IMR-90 (cell line): ENCODE measurements at regions not wholly inside any gene's neighbourhood (a gene's known extent, or its start where the extent isn't known, plus 50 kb on each side); places are given as distances from the start of the nearest gene placed in this dataset.

Source experiments
- ATAC-seq: fragments of 200-7000 bp; cut with Tn5 transposase; 2 replicates; pipeline ENCODE4 v1.9.1; 2020; ENCODE audit warnings: low read depth, mild to moderate bottlenecking, moderate library complexity
- BruUV-seq: library from RNA; stranded (reverse); fragments of 400-500 nt; replicated peaks from 2 replicates; lab custom pipeline; 2021; lab: Mats Ljungman, UMichigan
- CTCF ChIA-PET: fragments of 300-600 bp; formaldehyde crosslinking; extraction: SDS; loops from one replicate; lab custom pipeline; 2021; ENCODE audit warnings: antibody characterized with exemption; lab: Yijun Ruan, JAX
- POLR2A ChIA-PET: fragments of 300-600 bp; sonication (Branson Sonifier 250); formaldehyde crosslinking; loops from one replicate; lab custom pipeline; 2022; ENCODE audit warnings: antibody characterized with exemption; ENCODE audit not compliant: unreplicated experiment; lab: Charles Lee
- DNase-seq: peaks from one replicate; pipeline ENCODE4 v3.0.0; 2013
- H2AFZ ChIP-seq: replicated peaks from 2 replicates; pipeline ENCODE3; 2013; ENCODE audit warnings: low read length, mild to moderate bottlenecking; ENCODE audit not compliant: poor library complexity
- H2AK5ac ChIP-seq: 2 replicates; pipeline ENCODE4 v1.6.1; 2013; ENCODE audit warnings: low read depth, low read length, inconsistent platforms
- H2AK9ac ChIP-seq: replicated peaks from 2 replicates; pipeline ENCODE3; 2013; ENCODE audit warnings: mild to moderate bottlenecking, low read depth, low read length, moderate library complexity; ENCODE audit not compliant: poor library complexity
- H2BK120ac ChIP-seq: 2 replicates; pipeline ENCODE4 v1.6.1; 2013; ENCODE audit warnings: low read depth, low read length, inconsistent platforms
- H2BK15ac ChIP-seq: 3 replicates; pipeline ENCODE4 v1.6.1; 2013; ENCODE audit warnings: low read depth, low read length, inconsistent platforms
- H2BK20ac ChIP-seq: 2 replicates; pipeline ENCODE4 v1.6.1; 2013; ENCODE audit warnings: low read depth, mild to moderate bottlenecking, inconsistent platforms, low read length, moderate library complexity
- H2BK5ac ChIP-seq: 2 replicates; pipeline ENCODE4 v1.6.1; 2013; ENCODE audit warnings: mild to moderate bottlenecking, low read depth, low read length, inconsistent platforms; ENCODE audit not compliant: poor library complexity, severe bottlenecking
- H3K14ac ChIP-seq: replicated peaks from 2 replicates; pipeline ENCODE4 v1.6.1; 2013; ENCODE audit warnings: low read depth, low read length, inconsistent platforms
- H3K18ac ChIP-seq: 2 replicates; pipeline ENCODE4 v1.6.1; 2013; ENCODE audit warnings: low read depth, low read length, control low read depth
- H3K23ac ChIP-seq: 2 replicates; pipeline ENCODE4 v1.6.1; 2013; ENCODE audit warnings: low read depth, low read length, inconsistent platforms
- H3K27ac ChIP-seq: 2 replicates; pipeline ENCODE4 v1.5.1; 2013; ENCODE audit warnings: mild to moderate bottlenecking, control low read depth, low read length; ENCODE audit not compliant: insufficient read depth
- H3K27me3 ChIP-seq: 2 replicates; pipeline ENCODE4 v1.6.1; 2013; ENCODE audit warnings: low read length; ENCODE audit not compliant: control insufficient read depth, insufficient read depth
- H3K36me3 ChIP-seq: 2 replicates; pipeline ENCODE4 v1.6.1; 2013; ENCODE audit warnings: low read length, mixed read lengths; ENCODE audit not compliant: control insufficient read depth, insufficient read depth
- H3K4ac ChIP-seq: 2 replicates; pipeline ENCODE4 v1.6.1; 2013; ENCODE audit warnings: low read depth, low read length, inconsistent platforms
- H3K4me1 ChIP-seq: 2 replicates; pipeline ENCODE4 v1.6.1; 2013; ENCODE audit warnings: low read length, mixed read lengths; ENCODE audit not compliant: control insufficient read depth, insufficient read depth
- H3K4me2 ChIP-seq: 2 replicates; pipeline ENCODE4 v1.6.1; 2013; ENCODE audit warnings: low read depth, mild to moderate bottlenecking, control low read depth, low read length, moderate library complexity
- H3K4me3 ChIP-seq: 2 replicates; pipeline ENCODE4 v1.5.1; 2013; ENCODE audit warnings: low read depth, mild to moderate bottlenecking, control low read depth, low read length, moderate library complexity; ENCODE audit not compliant: insufficient read depth
- H3K56ac ChIP-seq: 2 replicates; pipeline ENCODE4 v1.6.1; 2013; ENCODE audit warnings: low read length, inconsistent platforms; ENCODE audit not compliant: insufficient read depth; ENCODE audit errors: extremely low read depth
- H3K79me1 ChIP-seq, 2 experiments: 2 replicates each; pipeline ENCODE4 v1.6.1; 2013; ENCODE audit warnings: low read length in 2 of 2, inconsistent platforms in 1 of 2, low read depth in 1 of 2
- H3K9ac ChIP-seq: 2 replicates; pipeline ENCODE4 v1.6.1; 2013; ENCODE audit warnings: low read depth, low read length, control low read depth
- H3K9me1 ChIP-seq: 2 replicates; pipeline ENCODE4 v1.6.1; 2013; ENCODE audit warnings: low read length, inconsistent platforms; ENCODE audit not compliant: insufficient read depth
- H3K9me3 ChIP-seq: 2 replicates; pipeline ENCODE4 v1.6.1; 2013; ENCODE audit warnings: low read length; ENCODE audit not compliant: control insufficient read depth, insufficient read depth
- H4K20me1 ChIP-seq: 2 replicates; pipeline ENCODE4 v1.6.1; 2013; ENCODE audit warnings: low read length, inconsistent platforms; ENCODE audit not compliant: insufficient read depth
- H4K5ac ChIP-seq: 2 replicates; pipeline ENCODE4 v1.6.1; 2013; ENCODE audit warnings: mild to moderate bottlenecking, low read depth, low read length, control low read depth
- H4K8ac ChIP-seq, 2 experiments: 2 replicates each; pipeline ENCODE4 v1.6.1; 2013; ENCODE audit warnings: low read depth in 2 of 2, low read length in 2 of 2, control low read depth in 1 of 2, inconsistent platforms in 1 of 2
- H4K91ac ChIP-seq: 2 replicates; pipeline ENCODE4 v1.6.1; 2013; ENCODE audit warnings: low read depth, low read length, inconsistent platforms; ENCODE audit not compliant: insufficient read depth
- BHLHE40 ChIP-seq: fragments of 150-350 bp; IDR thresholded peaks from 2 replicates; pipeline ENCODE4 v1.6.1; 2016; ENCODE audit warnings: mild to moderate bottlenecking, low read depth, low read length
- CEBPB ChIP-seq: IDR thresholded peaks from 2 replicates; pipeline ENCODE4 v1.6.1; 2012; ENCODE audit warnings: low read depth, low read length, improper control_type of control experiment
- CHD1 ChIP-seq: IDR thresholded peaks from 2 replicates; pipeline ENCODE4 v1.6.1; 2012; ENCODE audit warnings: low read depth, low read length, improper control_type of control experiment
- CTCF ChIP-seq: conservative IDR thresholded peaks from 2 replicates; pipeline ENCODE4 v1.5.1; 2012; ENCODE audit warnings: mild to moderate bottlenecking, low read depth, low read length, improper control_type of control experiment
- ELK1 ChIP-seq: fragments of 150-350 bp; IDR thresholded peaks from 2 replicates; pipeline ENCODE4 v1.6.1; 2016; ENCODE audit warnings: low read depth, mild to moderate bottlenecking, low read length, moderate library complexity, borderline replicate concordance
- FOS ChIP-seq: fragments of 150-350 bp; IDR thresholded peaks from 2 replicates; pipeline ENCODE4 v1.6.1; 2016; ENCODE audit warnings: low read depth, low read length
- MAFK ChIP-seq: IDR thresholded peaks from 2 replicates; pipeline ENCODE4 v1.6.1; 2012; ENCODE audit warnings: low read depth, low read length, improper control_type of control experiment
- MAZ ChIP-seq: IDR thresholded peaks from 2 replicates; pipeline ENCODE4 v1.6.1; 2012; ENCODE audit warnings: low read depth, mild to moderate bottlenecking, low read length, improper control_type of control experiment, moderate library complexity, borderline replicate concordance
- MXI1 ChIP-seq: IDR thresholded peaks from 2 replicates; pipeline ENCODE4 v1.6.1; 2012; ENCODE audit warnings: low read depth, mild to moderate bottlenecking, low read length, moderate library complexity, borderline replicate concordance
- NFE2L2 ChIP-seq: fragments of 150-350 bp; IDR thresholded peaks from 2 replicates; pipeline ENCODE4 v1.6.1; 2016; ENCODE audit warnings: low read depth, mild to moderate bottlenecking, low read length
- POLR2A ChIP-seq: IDR thresholded peaks from 2 replicates; pipeline ENCODE4 v1.6.1; 2012; ENCODE audit warnings: mild to moderate bottlenecking, low read depth, low read length
- RCOR1 ChIP-seq: IDR thresholded peaks from 2 replicates; pipeline ENCODE4 v1.6.1; 2012; ENCODE audit warnings: mild to moderate bottlenecking, low read length, improper control_type of control experiment; ENCODE audit not compliant: insufficient replicate concordance
- RFX5 ChIP-seq: IDR thresholded peaks from 2 replicates; pipeline ENCODE4 v1.8.0; 2012; ENCODE audit warnings: low read depth, mild to moderate bottlenecking, low read length, moderate library complexity
- SMC3 ChIP-seq: fragments of 150-350 bp; IDR thresholded peaks from 2 replicates; pipeline ENCODE4 v1.6.1; 2016; ENCODE audit warnings: low read depth, mild to moderate bottlenecking, antibody characterized with exemption, low read length, moderate library complexity
- WGBS, 2 experiments: methylation state at CpG; one replicate each; pipeline versions ENCODE4 v1.1.5 to v1.1.7; 2013; ENCODE audit warnings: missing lambda C conversion rate in 2 of 2; ENCODE audit not compliant: insufficient read length in 1 of 2; ENCODE audit errors: extremely low coverage in 2 of 2; 5-methylcytosine and 5-hydroxymethylcytosine counted together
- dilution Hi-C: fragments of 300-500 bp; cut with HindIII; formaldehyde crosslinking; loops from one replicate; pipeline ENCODE4 v1.14.3; 2018; ENCODE audit warnings: low sequenced_read_pairs; ENCODE audit not compliant: unreplicated experiment
- in situ Hi-C: fragments of 300-500 bp; cut with MboI; formaldehyde crosslinking; loops from 3 replicates; pipeline ENCODE4 v1.14.3; 2019; ENCODE audit warnings: low sequenced_read_pairs, inconsistent platforms, mixed read lengths
- intact Hi-C: fragments of 100-400 bp; cut with micrococcal nuclease; formaldehyde crosslinking; loops from 2 replicates; pipeline ENCODE4 v1.10.0; 2022

DNA sequence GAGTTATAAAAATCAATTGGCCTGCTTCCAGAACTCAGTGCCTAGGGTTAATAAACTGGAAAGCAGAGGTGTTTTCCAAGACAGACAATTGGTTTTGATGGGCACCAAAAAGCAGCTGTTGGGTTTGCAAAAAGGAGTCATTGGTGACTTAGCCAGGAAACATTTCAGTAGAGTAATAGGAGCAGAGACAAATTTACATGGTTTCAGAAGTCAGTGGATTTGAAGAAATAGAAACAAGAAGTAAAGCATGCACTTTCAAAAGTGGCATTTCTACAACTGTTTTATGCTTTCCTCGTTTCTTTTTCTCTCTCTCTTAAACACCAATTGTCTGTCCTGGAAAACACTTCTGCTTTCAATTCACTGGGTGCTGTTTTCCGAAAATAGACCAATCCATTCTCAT is 87.8 kb downstream of the GLUL start:
- ATAC-seq (no peak), DNase-seq (no peak)
- Histone ChIP-seq H3K27me3 (no peaks in the 10 kb centered on the region; the same call in 1 of the 2 replicates), H4K8ac (no peak overlapping the region), H4K91ac (no peak overlapping the region), H3K27ac (no peak overlapping the region), H2AFZ (no peak overlapping the region), H3K14ac (no peak overlapping the region), H2AK9ac (no peak overlapping the region), H3K36me3 (no peaks in the 10 kb centered on the region), H2BK5ac (no peak overlapping the region), H3K4ac (no peak overlapping the region), H4K5ac (no peak overlapping the region), H2BK15ac (no peak overlapping the region), H2BK120ac (no peak overlapping the region), H3K56ac (no peak overlapping the region), H3K9ac (no peak overlapping the region), H4K20me1 (no peaks in the 10 kb centered on the region), H3K4me2 (no peak overlapping the region), H3K23ac (no peak overlapping the region), H2AK5ac (no peak overlapping the region), H3K4me1 (no peaks in the 10 kb centered on the region), H3K79me1 (no peaks in the 10 kb centered on the region), H3K4me3 (no peak overlapping the region), H2BK20ac (no peak overlapping the region), H3K9me1 (no peaks in the 10 kb centered on the region), H3K18ac (no peak overlapping the region), H3K9me3 (no peaks in the 10 kb centered on the region)
- dilution Hi-C loops (no loop called here), intact Hi-C loops (no loop called here), in situ Hi-C loops (no loop called here)
- ChIA-PET CTCF (interaction anchor here (0.9 kb wide), 1 partner anchor 14 kb away, joined by 3 read pairs; no protein-coding TSS in a partner anchor), POLR2A (no interaction called here)
- whole genome bisulfite sequencing, 2 experiments: 0% methylated on average over 1 of the region's 2 CpGs; no CpG with 5 or more reads in 1 of the 2 experiments
- no TSS peak for BruUV-seq
- TF ChIP-seq CTCF: no peak
- TF ChIP-seq NFE2L2: no peak
- no peak for TF ChIP-seq POLR2A
- no peak for TF ChIP-seq FOS
- no peak for TF ChIP-seq CEBPB
- TF ChIP-seq RFX5: no peak
- TF ChIP-seq BHLHE40: no peak
- no peak for TF ChIP-seq MAZ
- TF ChIP-seq ELK1: no peak
- no peak for TF ChIP-seq SMC3
- no peak for TF ChIP-seq RCOR1
- TF ChIP-seq MXI1: no peak
- no peak for TF ChIP-seq MAFK
- no peak for TF ChIP-seq CHD1
